ENCODE measurements at regions not wholly inside any gene's neighbourhood (a gene's known extent, or its start where the extent isn't known, plus 50 kb on each side); places are given as distances from the start of the nearest gene placed in this dataset.
A peak's percentile ranks its signal among the peaks of the same experiment; 100 is the strongest.

DNA sequence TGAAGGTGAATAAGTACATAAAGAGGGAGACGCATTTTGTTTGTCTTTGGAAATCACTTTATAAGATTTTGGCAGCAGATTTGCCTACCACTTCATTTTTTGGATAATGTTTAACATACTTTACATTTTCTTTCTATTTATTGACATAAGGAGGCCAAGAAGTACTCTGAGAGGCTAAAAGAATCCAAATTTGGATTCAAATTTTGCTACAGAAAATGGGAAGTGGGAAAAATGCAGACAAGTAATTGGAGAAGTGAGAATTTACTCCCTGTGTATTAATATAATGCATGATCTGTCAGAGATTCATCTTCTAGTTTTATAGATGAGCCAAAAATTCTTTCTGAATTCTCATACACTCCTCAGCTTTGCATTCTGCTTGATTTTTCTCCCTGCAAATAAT is 411.2 kb upstream of the CTNND2 start:
- DNase-seq, result no peak

DNA sequence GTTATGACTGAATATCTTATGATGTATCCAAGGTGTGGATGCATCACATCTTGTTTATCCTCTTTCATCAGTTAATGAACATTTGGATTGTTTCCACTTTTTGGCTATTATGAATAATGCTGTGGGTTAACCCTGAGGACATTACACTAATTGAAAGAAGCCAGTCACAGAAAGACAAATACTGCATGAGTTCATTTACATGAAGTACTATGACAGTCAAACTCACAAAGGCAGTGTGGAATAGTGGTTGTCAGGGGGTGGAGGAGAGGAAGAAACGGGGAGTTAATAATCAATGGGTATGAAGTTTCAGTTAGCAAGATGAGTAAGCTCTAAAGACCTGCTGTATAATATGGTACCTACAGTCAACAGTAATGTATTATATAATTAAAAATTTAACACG is 409.4 kb upstream of the CTNND2 start:
- DNase-seq, result no peak

DNA sequence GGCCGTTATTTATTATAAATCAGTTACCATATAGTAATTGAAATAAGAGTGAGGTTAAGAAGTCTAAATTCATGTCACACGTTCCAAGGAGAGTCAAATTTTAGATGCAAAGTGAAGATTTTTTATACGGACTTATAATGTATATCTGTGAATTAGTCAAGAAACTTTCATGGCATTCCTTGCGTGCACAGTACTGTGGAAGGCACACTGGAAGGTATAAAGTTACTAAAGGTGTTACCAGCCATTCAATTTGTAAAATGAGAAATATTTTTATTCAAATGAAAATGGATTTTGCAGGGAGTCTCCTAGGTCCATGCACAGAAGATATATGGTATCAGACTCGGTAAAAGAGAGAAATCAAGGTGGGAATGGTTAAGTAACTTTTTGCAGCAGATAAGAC is 408.1 kb upstream of the CTNND2 start:
- no peak for DNase-seq

DNA sequence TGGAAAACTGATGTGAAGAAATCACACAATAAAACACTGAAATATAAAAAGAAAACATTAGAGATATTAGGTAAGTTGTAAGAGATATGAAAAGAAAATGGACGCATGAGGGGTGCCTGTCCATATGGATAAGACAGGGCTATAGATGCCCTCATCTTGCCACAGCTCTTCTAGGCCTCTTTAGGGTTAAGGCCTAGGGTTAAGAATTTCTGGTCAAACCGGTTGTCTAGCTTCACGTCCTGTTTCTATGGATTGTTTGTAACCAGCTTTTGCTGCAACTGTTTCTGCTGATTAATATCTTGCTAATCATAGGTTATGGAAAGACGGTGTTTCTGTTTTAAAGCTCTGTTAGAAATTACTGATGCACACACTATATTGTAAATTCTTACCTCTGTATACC is 389.9 kb upstream of the CTNND2 start:
- DNase-seq, result no peak

DNA sequence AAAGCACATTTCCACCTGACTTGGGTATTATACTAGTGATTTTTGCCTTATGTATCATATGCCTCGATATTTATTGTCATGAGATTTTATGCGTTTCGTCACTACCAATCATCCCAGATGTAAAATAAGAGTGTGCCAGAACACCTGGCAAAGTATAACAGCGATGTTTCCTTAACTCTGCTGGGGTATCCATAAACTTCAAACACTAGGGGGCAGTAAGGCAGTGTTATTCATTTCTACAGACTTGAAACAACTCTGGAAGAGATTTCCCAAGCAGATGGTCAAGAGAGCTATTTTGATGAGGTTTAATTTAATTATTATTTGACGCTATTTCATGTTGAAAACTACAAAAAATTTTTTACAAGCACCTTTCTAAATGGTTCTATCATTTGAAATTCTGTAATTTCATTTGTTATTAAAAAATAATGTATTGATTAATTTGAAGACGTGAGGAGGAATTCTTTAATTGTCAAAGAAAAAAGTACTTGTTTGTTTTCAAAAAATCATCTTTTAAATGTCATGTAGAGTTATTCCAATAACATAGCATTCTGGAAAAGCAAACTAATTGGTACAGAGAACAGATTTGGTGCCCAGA is 388.5 kb upstream of the CTNND2 start:
- DNase-seq, result peak in 2 of 3 donors; percentile 24 to 26

DNA sequence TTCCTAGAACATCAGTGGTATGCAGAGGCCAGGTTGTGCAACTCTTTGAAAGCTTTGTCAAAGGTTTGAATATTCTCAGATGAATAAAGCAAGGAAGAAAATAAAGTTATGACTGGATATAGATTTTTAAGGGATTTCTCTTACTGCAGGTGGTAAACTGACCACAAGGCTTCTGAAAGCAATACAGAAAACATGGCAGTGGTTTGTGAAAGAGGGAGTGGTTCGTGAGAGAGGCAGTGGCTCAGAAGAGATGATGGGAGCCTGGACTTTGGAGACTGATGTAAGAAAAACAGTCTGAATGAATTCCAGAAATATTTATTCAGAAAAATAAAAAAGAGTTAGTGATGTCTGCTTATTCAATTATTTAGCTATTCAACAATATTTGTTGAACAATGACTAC is 380.4 kb upstream of the CTNND2 start:
- no peak for DNase-seq

DNA sequence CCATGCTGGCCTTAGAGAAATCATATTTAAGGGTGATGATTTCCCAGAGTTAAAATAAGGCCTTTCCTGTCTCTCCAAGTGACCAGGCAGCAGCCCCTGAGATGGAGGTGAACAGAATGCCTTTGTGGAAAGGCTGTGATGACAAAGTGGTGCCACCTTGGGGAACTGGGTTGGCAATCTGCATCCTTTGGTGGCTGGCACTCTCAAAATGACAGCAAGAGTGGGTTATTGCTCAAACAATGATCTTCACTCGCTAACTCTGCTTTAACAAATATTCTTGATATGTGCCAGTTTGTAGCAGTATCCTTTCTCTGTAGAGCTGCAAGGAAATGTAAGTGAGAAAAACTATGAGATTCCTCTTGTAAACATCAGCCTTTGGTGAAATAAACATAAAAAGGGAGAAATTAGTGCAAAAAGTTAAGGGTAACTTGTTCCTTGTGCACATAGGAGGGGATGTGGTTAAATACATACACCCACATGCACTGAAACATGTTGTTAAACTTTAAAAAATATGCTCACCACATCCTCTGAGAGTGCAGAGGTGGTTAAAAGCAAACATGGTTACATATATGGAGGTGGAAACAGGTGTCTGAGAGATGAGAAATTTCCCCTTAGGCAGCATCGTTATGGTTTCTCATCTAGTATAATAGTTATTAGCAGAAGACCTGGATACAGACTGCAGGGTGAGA is 373.4 kb upstream of the CTNND2 start:
- DNase-seq, result no peak

DNA sequence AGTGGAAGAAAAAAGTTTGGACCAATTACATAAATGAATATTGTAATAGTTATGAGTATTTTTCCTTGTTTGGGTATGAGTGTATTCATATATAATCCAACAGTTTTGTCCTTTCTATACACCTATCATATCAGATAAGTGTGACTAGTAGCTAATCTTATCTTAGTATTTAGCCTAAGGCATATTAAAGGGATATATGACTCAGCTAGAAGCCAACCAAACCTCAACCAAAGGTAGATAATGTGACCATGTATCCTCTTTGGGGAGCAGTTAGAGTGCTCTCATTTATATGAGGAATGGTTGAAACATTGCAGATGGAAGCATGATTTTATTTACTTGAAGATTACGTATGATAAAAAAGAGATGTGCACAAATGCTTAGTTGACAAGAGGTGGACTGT is 370.0 kb upstream of the CTNND2 start:
- no peak for DNase-seq

DNA sequence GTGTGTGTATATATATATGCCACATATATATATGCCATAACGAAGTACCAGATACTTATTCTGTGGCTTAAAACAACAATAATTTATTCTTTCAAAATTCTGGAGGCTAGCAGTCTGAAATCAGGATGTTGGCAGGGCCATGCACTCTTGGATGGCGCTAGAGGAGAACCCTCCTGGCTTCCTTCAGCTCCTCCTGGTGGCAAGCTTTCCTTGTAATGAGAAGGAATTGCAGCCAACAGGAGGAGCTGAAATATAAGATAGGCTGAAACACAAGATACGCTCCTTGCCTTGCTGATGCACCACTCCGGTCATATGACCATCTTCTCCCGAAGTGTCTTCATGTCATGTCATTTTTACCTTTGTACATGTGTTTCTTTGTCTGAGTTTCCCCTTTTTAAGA is 368.1 kb upstream of the CTNND2 start:
- no peak for DNase-seq

DNA sequence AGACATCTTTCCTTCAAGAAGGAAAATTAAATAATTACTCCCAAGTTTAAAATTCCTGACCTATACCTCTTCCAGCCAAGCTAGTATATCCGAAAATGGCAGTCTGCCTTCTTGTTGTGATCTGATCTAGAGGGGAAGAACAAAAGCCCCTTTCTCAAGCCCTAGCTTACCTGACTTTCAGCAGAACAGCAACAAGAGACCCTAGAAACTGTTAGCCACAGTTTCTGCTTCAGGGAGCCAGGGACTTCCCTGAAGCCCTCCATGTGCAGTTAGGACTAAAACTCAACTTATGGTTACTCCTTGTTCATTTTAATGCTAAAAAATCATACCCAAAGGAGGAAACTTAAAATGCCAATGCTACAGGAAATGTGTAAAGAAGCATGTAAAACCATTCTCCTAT is 366.7 kb upstream of the CTNND2 start:
- no peak for DNase-seq

DNA sequence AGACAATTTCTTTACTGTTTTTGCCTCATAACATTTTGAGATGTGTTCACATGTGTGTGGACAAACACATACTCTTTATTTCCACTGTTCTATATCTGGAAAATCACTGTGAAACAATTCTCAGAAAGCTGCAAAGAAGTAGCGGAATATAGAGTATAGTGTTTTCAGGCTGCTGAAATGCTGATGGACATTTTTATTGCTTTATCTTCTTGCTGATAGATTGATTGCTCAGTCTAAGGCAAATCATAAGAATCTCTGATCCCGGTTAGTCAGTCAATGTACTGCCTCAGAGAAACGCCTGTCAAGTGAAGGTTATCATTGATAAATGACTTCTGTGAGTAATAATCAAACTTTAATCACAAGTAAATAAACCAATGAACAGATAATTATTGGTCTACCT is 364.9 kb upstream of the CTNND2 start:
- no peak for DNase-seq

DNA sequence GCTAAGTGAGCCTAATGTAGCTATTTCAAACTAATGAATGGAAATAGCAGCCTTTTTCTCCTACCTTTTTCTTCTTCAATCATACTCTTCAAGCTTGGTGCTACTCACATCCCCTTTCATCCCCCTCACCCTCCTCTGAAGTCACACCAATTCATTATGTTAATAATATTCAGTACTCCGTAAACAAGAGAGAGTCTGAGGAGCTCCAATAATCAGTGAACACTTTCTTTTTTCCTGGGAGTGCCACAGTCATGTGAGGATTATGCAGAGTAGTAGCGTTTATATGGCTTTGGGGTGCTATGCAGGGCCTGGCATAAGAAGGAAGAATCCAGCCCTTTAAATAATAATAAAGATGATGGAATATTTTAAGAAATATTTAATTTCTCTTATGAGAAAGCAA is 354.3 kb upstream of the CTNND2 start:
- no peak for DNase-seq

DNA sequence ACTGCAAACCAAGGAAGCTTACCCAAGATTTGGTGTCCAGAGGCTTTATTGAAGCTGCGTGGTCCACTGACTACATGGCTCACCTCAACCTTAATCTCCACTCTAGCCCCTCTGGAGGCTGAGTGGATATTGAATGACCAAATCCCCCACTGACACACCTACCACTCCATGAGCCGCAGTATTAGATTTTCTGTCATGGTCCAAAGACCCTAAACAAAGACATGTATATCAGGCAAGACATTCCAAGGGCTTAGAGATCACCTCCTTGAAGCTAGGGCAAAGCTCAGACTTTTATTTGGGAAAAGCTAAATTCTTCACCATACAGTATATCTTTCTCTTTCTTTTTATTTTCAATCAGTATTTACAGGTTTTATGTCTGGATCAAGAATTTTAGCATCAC is 346.2 kb upstream of the CTNND2 start:
- no peak for DNase-seq

DNA sequence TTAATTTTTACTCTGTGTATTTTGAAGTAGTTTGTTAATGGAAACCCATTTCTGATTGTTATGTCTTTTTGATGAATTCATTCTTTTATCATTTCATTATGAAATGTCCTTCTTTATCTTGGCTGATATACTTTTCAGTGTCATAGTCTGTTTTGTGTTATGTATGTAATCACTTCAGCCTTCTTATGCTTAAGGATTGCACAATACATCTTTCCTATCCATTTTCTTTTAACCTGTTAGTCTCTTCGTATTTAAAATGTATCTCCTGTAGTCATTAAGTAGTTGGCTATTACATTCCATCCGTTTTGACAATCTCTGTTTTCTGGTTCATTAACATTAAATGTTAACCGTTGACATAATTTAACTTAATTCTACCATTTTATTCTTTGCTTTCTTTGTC is 344.6 kb upstream of the CTNND2 start:
- no peak for DNase-seq

DNA sequence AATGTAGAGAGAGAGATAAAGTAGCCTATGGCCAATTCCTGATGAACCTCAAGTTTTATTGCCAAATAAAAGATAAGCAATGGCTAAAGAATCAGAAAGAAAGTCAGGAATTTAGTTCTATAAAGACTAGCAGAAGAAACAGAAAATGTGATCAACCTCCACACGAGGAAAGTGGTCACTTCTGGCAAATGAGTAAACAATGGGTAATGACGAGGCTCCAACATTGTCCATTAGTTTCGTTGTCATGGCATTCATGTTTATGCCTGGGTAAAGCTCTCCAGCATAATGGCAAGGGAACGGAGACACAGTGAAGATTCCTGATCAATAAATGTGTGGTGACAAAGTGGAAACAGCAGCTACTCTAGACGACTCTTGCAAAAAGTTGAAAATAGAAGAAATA is 341.8 kb upstream of the CTNND2 start:
- no peak for DNase-seq

DNA sequence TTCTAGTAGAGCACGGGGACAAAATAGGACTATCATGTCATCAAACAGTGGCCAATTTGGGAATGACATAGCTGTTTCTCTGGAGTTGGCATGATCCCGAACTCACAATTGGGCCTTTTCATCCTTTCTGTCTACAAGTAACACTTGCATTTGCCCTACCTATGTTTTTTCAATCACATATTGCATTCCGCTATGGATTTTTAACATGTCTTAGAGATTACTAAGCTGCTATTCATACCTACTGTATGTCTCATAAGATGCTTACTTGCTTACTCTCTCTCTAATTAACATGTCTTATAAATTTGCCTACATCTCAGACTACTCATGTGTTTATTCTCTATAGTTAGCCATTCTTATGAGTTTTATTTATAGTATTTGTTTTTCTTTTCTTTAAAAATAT is 341.2 kb upstream of the CTNND2 start:
- no peak for DNase-seq

DNA sequence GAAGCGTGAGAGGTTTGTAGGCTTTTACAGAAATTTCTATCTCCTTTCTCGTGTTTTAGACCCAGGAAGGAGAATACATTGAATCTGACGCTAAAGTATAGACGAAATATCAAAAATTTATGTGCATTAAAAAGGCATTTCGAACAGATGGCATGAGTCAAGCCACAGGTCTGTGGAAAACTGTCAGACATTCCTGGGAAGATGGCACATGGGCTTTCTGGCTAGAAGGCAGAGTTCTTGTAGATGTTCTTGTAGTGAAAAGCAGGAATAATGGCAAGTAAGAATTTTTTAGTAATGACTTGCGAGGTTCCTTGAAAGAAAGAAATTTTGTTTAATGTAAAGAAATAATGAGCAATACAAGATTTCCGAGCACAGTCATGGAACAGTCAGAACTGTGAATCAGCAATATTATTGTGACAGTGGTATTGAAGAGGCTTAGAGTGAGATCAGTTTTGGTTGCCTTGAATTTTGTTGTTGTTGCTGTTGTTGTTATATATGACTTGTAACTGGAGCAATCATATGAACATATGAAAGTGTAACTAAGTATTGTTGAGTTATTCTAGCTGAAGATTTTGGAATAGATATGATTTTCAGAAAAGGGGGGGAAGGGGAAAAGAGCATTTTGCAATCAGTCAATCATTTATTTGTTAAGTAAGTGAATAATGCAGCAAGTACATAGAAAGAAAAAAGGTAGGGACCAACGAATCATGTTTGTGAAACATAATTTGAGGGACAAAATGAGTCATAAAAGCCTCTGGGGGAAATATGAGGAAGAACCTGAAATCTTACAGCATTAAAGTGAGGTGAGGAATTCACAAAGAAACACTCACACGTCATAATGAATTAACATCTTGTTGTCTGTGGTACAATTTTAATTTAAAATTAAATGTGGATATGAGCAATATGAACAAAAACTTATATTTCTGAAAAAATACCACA is 339.0 kb upstream of the CTNND2 start:
- DNase-seq, result no peak

DNA sequence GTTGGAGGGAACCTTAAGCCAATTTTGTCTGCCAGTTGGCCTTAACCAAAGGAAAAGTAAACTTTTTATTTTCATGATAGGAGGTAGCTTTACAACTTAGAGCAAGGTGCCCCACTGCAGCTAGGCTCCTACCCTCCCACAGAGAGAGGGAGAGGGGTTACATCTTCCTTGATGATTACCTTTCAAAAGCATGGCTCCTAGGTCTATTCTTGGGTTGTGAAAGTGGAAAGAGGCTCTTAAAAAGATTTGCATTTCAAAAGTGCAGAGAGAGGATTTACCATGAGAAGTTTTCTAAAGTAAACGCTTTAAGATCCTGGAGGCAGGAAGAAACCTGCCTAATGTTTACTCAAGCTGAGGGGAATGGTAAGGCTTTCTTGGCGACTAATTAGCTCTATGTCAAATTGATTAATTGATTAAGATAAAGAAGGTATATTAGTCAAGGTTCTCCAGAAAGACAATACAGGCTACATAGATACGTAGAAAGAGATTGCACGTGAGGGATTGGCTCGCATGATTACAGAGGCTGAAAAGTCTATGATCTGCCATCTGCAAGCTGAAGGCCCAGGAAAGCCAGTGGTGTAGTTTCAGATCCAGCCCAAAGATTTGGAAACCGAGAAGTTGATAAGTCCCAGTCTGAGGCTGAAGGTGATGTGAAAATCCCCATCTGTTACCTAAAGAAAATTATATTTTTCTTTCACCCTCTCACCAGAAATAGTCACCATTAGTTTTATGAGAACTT is 333.8 kb upstream of the CTNND2 start:
- no peak for DNase-seq

DNA sequence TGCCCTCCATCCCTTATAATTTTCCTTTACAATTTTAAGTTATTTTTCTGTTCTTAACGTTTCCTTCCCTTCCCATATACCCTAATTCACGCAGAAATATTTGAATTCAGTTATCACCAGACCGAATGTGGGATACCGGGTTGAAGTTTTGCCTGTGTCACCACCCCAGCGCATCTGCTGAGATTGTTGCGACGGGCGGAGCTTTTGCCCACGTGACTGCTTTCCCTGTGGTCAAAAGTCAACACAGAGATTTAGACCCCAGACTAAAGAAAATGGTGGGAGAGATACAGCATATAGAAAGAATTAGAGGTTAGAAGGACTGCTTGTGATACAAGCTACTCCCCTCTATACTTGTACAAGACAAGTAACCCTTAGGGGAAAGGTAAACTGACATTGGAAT is 326.4 kb upstream of the CTNND2 start:
- no peak for DNase-seq

DNA sequence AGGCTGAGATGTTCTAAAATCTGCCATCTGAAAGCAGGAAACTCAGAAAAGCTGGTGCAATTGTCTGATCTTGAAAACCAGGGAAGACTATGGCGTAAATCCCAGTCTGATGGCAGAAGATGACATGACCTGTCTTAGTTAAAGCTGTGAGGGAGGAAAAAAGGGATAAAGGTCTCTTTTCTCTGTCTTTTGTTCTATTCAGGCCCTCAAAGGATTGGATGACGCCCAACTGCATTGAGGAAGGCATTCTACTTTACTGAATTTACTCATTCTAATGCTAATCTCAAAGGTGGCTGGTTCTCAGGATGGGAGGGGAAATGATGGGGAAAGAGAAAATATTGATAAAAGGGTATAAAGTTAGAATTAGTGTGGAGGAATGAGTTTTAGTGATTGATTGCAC is 312.8 kb upstream of the CTNND2 start:
- DNase-seq, result no peak

DNA sequence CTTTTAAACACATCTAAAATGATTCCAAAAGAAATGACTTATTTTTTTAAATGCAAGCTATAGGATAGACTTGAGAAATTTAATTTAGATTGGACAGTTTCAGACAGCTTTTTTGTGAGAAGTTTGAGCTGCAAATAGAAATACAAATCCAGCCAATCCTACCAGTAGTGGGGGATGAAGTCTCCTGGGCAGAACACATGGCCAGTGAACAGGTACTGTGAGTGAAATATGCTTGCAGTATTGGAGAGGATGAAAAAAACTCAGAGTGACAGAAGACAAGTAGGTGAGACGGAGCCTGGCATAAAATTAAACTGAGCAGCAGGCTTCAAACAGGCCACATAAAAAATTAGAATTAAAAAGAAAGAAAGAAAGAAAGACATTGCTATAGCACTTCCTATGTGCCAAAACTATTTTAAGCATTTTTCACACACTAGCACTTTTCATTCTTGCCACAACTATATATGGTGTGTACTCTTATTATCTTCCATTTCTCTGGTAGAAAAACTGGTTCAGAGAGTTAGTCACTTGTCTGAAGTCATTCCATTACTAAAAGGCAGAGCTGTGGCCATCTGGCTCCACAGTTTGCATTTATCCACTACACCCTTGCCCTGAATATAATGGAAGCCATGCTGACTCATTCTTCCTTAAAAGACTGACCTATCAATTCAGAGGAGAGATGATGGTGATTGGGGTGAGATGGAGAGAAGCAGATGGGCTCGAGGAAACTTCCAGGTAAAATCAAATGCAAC is 310.2 kb upstream of the CTNND2 start:
- no peak for DNase-seq

DNA sequence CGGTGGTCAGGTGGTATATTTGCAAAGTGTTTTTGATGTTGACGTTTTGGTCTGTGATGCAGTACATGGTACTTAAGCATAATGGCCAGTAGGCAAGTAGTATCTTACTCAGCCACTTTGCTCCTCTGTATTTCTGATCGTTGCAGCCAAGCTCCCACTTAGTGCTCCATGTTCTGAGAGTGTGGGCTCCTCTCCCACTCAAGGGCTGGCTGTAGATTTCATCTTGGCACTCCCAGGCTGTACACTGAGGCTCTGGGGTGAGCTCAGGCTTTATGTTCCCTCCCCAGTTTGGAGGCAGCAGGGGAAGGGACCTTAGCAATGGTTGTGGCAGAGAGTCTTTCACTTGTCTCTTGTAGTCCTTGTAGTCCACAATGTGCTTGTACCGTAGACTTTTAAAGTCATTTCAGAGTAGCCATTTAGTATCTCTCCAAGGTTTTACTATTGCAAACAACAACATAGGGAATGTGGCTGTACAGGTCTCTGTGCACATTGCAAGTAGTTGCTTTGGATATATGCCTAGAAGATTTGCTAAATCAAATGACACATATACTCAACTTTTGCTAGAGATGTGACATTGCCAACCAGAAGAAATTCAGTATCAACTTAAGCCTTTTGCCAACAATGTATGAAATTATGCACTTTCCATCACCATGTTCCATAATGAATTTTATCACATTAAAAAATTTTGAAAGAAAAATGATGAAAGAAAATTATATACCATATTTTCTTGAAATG is 304.3 kb upstream of the CTNND2 start:
- DNase-seq, result no peak
